NCI-H1694 (cell line): ENCODE measurements at regions not wholly inside any gene's neighbourhood (a gene's known extent, or its start where the extent isn't known, plus 50 kb on each side); places are given as distances from the start of the nearest gene placed in this dataset.
A peak's percentile ranks its signal among the peaks of the same experiment; 100 is the strongest.

ENCODE experiments used
- DNase-seq: peaks from one replicate; lab custom pipeline; 2025; lab: John Stamatoyannopoulos, UW

- DNase-seq = no peak
These were observed 657.1 kb downstream of the NR2F1-AS1 start for GRCh38 chr5:92923885-92924284.

GRCh38 chr5:92922231-92922967, 658.6 kb downstream of the NR2F1-AS1 start:
- no peak for DNase-seq

- DNase-seq = no peak
These were observed 664.0 kb downstream of the NR2F1-AS1 start for GRCh38 chr5:92917044-92917443.

GRCh38 chr5:92916036-92916435, 665.0 kb downstream of the NR2F1-AS1 start:
- no peak for DNase-seq

GRCh38 chr5:92912283-92912682, 668.7 kb downstream of the NR2F1-AS1 start:
- peak; percentile 20 for DNase-seq

- no peak for DNase-seq
These were observed 669.2 kb downstream of the NR2F1-AS1 start for GRCh38 chr5:92911851-92912250.

GRCh38 chr5:92911293-92911692, 669.7 kb downstream of the NR2F1-AS1 start:
- DNase-seq = no peak

GRCh38 chr5:92909602-92909962, 671.4 kb downstream of the NR2F1-AS1 start:
- peak; percentile 45 for DNase-seq

- no peak for DNase-seq
These were observed 671.9 kb downstream of the NR2F1-AS1 start for GRCh38 chr5:92908952-92909601.

GRCh38 chr5:92907938-92908606, 672.9 kb downstream of the NR2F1-AS1 start:
- no peak for DNase-seq

- no peak for DNase-seq
These were observed 674.1 kb downstream of the NR2F1-AS1 start for GRCh38 chr5:92906798-92907376.

GRCh38 chr5:92904021-92904420, 677.0 kb downstream of the NR2F1-AS1 start:
- no peak for DNase-seq

- DNase-seq = no peak
These were observed 681.4 kb downstream of the NR2F1-AS1 start for GRCh38 chr5:92899611-92900010.

GRCh38 chr5:92896722-92897121, 684.3 kb downstream of the NR2F1-AS1 start:
- no peak for DNase-seq

- no peak for DNase-seq
These were observed 690.2 kb downstream of the NR2F1-AS1 start for GRCh38 chr5:92890841-92891244.

- DNase-seq = no peak
These were observed 691.9 kb downstream of the NR2F1-AS1 start for GRCh38 chr5:92889140-92889539.

- no peak for DNase-seq
These were observed 693.8 kb downstream of the NR2F1-AS1 start for GRCh38 chr5:92887254-92887653.

- no peak for DNase-seq
These were observed 694.3 kb downstream of the NR2F1-AS1 start for GRCh38 chr5:92886751-92887150.

GRCh38 chr5:92885950-92886349, 695.1 kb downstream of the NR2F1-AS1 start:
- no peak for DNase-seq

GRCh38 chr5:92884469-92884868, 696.5 kb downstream of the NR2F1-AS1 start:
- DNase-seq = no peak

GRCh38 chr5:92879806-92880543, 701.0 kb downstream of the NR2F1-AS1 start:
- no peak for DNase-seq

GRCh38 chr5:92874790-92875189, 706.2 kb downstream of the NR2F1-AS1 start:
- no peak for DNase-seq
